Adrenal gland (tissue), 5 donors: ENCODE measurements at regions not wholly inside any gene's neighbourhood (a gene's known extent, or its start where the extent isn't known, plus 50 kb on each side); places are given as distances from the start of the nearest gene placed in this dataset.

ENCODE experiments used
- POLR2A ChIP-seq, 2 donors: fragments of 450-650 bp; IDR thresholded peaks; one replicate each; pipeline ENCODE4 v1.6.1; 2017; ENCODE audit warnings: antibody characterized with exemption in 2 of 2, mild to moderate bottlenecking in 2 of 2, moderate library complexity in 1 of 2
- TF ChIP-seq, protein P1 (sequence below), 6 experiments: fragments of 450-650 bp in 4 of 6; fragments of 200-600 bp in 2 of 6; sonication (generic) in 1 of 6; IDR thresholded peaks; 1 replicate in 5 of 6; 2 replicates in 1 of 6; pipeline versions ENCODE4 v1.5.1 to v1.8.0; 2016 to 2021; ENCODE audit warnings: antibody characterized with exemption in 6 of 6, mild to moderate bottlenecking in 2 of 6, moderate library complexity in 1 of 6
- donor health status: DM: no; HTN: no; CAD: no.

DNA sequence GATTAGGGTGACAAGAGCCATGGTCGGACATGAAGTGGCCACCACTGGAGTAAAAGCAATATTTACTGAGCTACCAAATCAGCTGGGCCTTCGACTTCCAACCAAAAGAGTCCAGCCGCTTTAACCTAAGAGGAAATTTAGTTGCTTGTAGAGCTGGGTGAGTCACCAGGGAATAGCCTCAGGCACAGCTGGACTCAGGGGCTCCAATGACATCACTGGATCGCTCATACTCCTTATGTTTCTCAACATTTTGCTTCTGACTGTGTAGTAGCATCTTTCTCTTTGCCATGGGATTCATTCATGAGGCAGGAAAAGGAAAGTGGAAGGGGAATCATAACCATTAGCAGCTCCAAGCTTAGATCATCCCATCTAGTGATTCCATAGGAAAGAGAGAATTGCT is 664.4 kb downstream of the MATN1 start:
- TF ChIP-seq, protein P1, sequence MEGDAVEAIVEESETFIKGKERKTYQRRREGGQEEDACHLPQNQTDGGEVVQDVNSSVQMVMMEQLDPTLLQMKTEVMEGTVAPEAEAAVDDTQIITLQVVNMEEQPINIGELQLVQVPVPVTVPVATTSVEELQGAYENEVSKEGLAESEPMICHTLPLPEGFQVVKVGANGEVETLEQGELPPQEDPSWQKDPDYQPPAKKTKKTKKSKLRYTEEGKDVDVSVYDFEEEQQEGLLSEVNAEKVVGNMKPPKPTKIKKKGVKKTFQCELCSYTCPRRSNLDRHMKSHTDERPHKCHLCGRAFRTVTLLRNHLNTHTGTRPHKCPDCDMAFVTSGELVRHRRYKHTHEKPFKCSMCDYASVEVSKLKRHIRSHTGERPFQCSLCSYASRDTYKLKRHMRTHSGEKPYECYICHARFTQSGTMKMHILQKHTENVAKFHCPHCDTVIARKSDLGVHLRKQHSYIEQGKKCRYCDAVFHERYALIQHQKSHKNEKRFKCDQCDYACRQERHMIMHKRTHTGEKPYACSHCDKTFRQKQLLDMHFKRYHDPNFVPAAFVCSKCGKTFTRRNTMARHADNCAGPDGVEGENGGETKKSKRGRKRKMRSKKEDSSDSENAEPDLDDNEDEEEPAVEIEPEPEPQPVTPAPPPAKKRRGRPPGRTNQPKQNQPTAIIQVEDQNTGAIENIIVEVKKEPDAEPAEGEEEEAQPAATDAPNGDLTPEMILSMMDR (IDR thresholded peaks at IDR 0.05) = no peak
- TF ChIP-seq POLR2A (IDR thresholded peaks at IDR 0.05) = no peak
